ENCODE measurements at regions not wholly inside any gene's neighbourhood (a gene's known extent, or its start where the extent isn't known, plus 50 kb on each side); places are given as distances from the start of the nearest gene placed in this dataset.
"Not testable (repeated sequence)": the region's sequence is repeated elsewhere in the genome, so short reads cannot be mapped to it uniquely, and the experiment has no call there.

- H3K27me3 Mint-ChIP-seq, result no peaks in the 10 kb centered on the region
- H3K9me3 Mint-ChIP-seq, result no peaks in the 10 kb centered on the region
- ATAC-seq (ENCODE audit: low read depth) (no peak), DNase-seq (no peak)
- no peak overlapping the region for H3K27ac Mint-ChIP-seq
- H3K4me1 Mint-ChIP-seq, result no peaks in the 10 kb centered on the region
- POLR2A ChIA-PET, result no interaction called here
- H3K4me3 Mint-ChIP-seq, result no peak overlapping the region
- no peaks in the 10 kb centered on the region for H3K36me3 Mint-ChIP-seq
Observed at GRCh38 chr10:94123258-94123995, 129.7 kb downstream of the PLCE1 start.

GRCh38 chr10:94124147-94124546 is 130.4 kb downstream of the PLCE1 start:
- DNase-seq; H3K4me1 Mint-ChIP-seq; H3K4me3 Mint-ChIP-seq; H3K27me3 Mint-ChIP-seq; H3K9me3 Mint-ChIP-seq; POLR2A ChIA-PET; H3K36me3 Mint-ChIP-seq; H3K27ac Mint-ChIP-seq; ATAC-seq (ENCODE audit: low read depth): not testable (repeated sequence)

- H3K27ac Mint-ChIP-seq; H3K27me3 Mint-ChIP-seq; DNase-seq; H3K4me3 Mint-ChIP-seq; H3K4me1 Mint-ChIP-seq; POLR2A ChIA-PET; H3K36me3 Mint-ChIP-seq; H3K9me3 Mint-ChIP-seq; ATAC-seq (ENCODE audit: low read depth): not testable (repeated sequence)
Observed at GRCh38 chr10:94125268-94125667, 131.5 kb downstream of the PLCE1 start.

GRCh38 chr10:94125856-94126255 is 132.1 kb downstream of the PLCE1 start:
- DNase-seq, result no peak
- POLR2A ChIA-PET, result no interaction called here
- H3K27ac Mint-ChIP-seq, result no peak overlapping the region
- H3K9me3 Mint-ChIP-seq, result no peaks in the 10 kb centered on the region
- no peak overlapping the region for H3K4me3 Mint-ChIP-seq
- no peaks in the 10 kb centered on the region for H3K27me3 Mint-ChIP-seq
- H3K36me3 Mint-ChIP-seq, result no peaks in the 10 kb centered on the region
- ATAC-seq (ENCODE audit: low read depth), result no peak
- H3K4me1 Mint-ChIP-seq, result no peaks in the 10 kb centered on the region

- no peaks in the 10 kb centered on the region for H3K9me3 Mint-ChIP-seq
- DNase-seq, result no peak
- ATAC-seq (ENCODE audit: low read depth), result no peak
- H3K36me3 Mint-ChIP-seq, result no peaks in the 10 kb centered on the region
- no peaks in the 10 kb centered on the region for H3K27me3 Mint-ChIP-seq
- no peaks in the 10 kb centered on the region for H3K4me1 Mint-ChIP-seq
- no peak overlapping the region for H3K4me3 Mint-ChIP-seq
- POLR2A ChIA-PET, result no interaction called here
- no peak overlapping the region for H3K27ac Mint-ChIP-seq
Observed at GRCh38 chr10:94129393-94130130, 135.8 kb downstream of the PLCE1 start.

- no peak for DNase-seq
- no peak overlapping the region for H3K4me3 Mint-ChIP-seq
- ATAC-seq (ENCODE audit: low read depth), result no peak
- no peaks in the 10 kb centered on the region for H3K9me3 Mint-ChIP-seq
- no peak overlapping the region for H3K27ac Mint-ChIP-seq
- H3K36me3 Mint-ChIP-seq, result no peaks in the 10 kb centered on the region
- POLR2A ChIA-PET, result no interaction called here
- no peaks in the 10 kb centered on the region for H3K27me3 Mint-ChIP-seq
- no peaks in the 10 kb centered on the region for H3K4me1 Mint-ChIP-seq
Observed at GRCh38 chr10:94131885-94132284, 138.2 kb downstream of the PLCE1 start.

- no peaks in the 10 kb centered on the region for H3K36me3 Mint-ChIP-seq
- DNase-seq (no peak), ATAC-seq (ENCODE audit: low read depth) (no peak)
- no peak overlapping the region for H3K27ac Mint-ChIP-seq
- no peaks in the 10 kb centered on the region for H3K4me1 Mint-ChIP-seq
- no peak overlapping the region for H3K4me3 Mint-ChIP-seq
- H3K9me3 Mint-ChIP-seq, result no peaks in the 10 kb centered on the region
- POLR2A ChIA-PET, result no interaction called here
- no peaks in the 10 kb centered on the region for H3K27me3 Mint-ChIP-seq
Observed at GRCh38 chr10:94133239-94133638, 139.5 kb downstream of the PLCE1 start.

- Mint-ChIP-seq H3K4me3 (no peak overlapping the region), H3K4me1 (no peaks in the 10 kb centered on the region), H3K36me3 (no peaks in the 10 kb centered on the region), H3K27ac (no peak overlapping the region), H3K27me3 (no peaks in the 10 kb centered on the region), H3K9me3 (no peaks in the 10 kb centered on the region)
- ATAC-seq (ENCODE audit: low read depth), result no peak
- DNase-seq, result no peak
- POLR2A ChIA-PET, result no interaction called here
Observed at GRCh38 chr10:94137747-94138146, 144.0 kb downstream of the PLCE1 start.

GRCh38 chr10:94138391-94138790 is 144.7 kb downstream of the PLCE1 start:
- POLR2A ChIA-PET, result no interaction called here
- H3K36me3 Mint-ChIP-seq, result no peaks in the 10 kb centered on the region
- H3K27ac Mint-ChIP-seq, result no peak overlapping the region
- no peak overlapping the region for H3K4me3 Mint-ChIP-seq
- H3K9me3 Mint-ChIP-seq, result no peaks in the 10 kb centered on the region
- DNase-seq (no peak), ATAC-seq (ENCODE audit: low read depth) (no peak)
- no peaks in the 10 kb centered on the region for H3K27me3 Mint-ChIP-seq
- H3K4me1 Mint-ChIP-seq, result no peaks in the 10 kb centered on the region

- DNase-seq (no peak), ATAC-seq (ENCODE audit: low read depth) (no peak)
- POLR2A ChIA-PET, result no interaction called here
- Mint-ChIP-seq H3K27ac (no peak overlapping the region), H3K27me3 (no peaks in the 10 kb centered on the region), H3K36me3 (no peaks in the 10 kb centered on the region), H3K4me1 (no peaks in the 10 kb centered on the region), H3K9me3 (no peaks in the 10 kb centered on the region), H3K4me3 (no peak overlapping the region)
Observed at GRCh38 chr10:94143261-94143660, 149.5 kb downstream of the PLCE1 start.

GRCh38 chr10:94146313-94146712 is 152.6 kb downstream of the PLCE1 start:
- Mint-ChIP-seq H3K27ac (no peak overlapping the region), H3K9me3 (no peaks in the 10 kb centered on the region), H3K27me3 (no peaks in the 10 kb centered on the region), H3K36me3 (no peaks in the 10 kb centered on the region), H3K4me3 (no peak overlapping the region), H3K4me1 (no peaks in the 10 kb centered on the region)
- POLR2A ChIA-PET, result no interaction called here
- DNase-seq (no peak), ATAC-seq (ENCODE audit: low read depth) (no peak)

GRCh38 chr10:94146746-94147145 is 153.0 kb downstream of the PLCE1 start:
- Mint-ChIP-seq H3K9me3 (no peaks in the 10 kb centered on the region), H3K4me3 (no peak overlapping the region), H3K4me1 (no peaks in the 10 kb centered on the region), H3K36me3 (no peaks in the 10 kb centered on the region), H3K27ac (no peak overlapping the region), H3K27me3 (no peaks in the 10 kb centered on the region)
- DNase-seq (no peak), ATAC-seq (ENCODE audit: low read depth) (no peak)
- POLR2A ChIA-PET, result no interaction called here

GRCh38 chr10:94149702-94150101 is 156.0 kb downstream of the PLCE1 start:
- ATAC-seq (ENCODE audit: low read depth), result no peak
- Mint-ChIP-seq H3K36me3 (no peaks in the 10 kb centered on the region), H3K4me1 (no peaks in the 10 kb centered on the region), H3K27ac (no peak overlapping the region), H3K4me3 (no peak overlapping the region), H3K27me3 (no peaks in the 10 kb centered on the region), H3K9me3 (no peaks in the 10 kb centered on the region)
- POLR2A ChIA-PET, result no interaction called here
- no peak for DNase-seq

GRCh38 chr10:94150541-94151184 is 156.9 kb downstream of the PLCE1 start:
- no peaks in the 10 kb centered on the region for H3K36me3 Mint-ChIP-seq
- no peak for DNase-seq
- no peak overlapping the region for H3K4me3 Mint-ChIP-seq
- no peaks in the 10 kb centered on the region for H3K27me3 Mint-ChIP-seq
- POLR2A ChIA-PET, result no interaction called here
- H3K27ac Mint-ChIP-seq, result no peak overlapping the region
- no peaks in the 10 kb centered on the region for H3K4me1 Mint-ChIP-seq
- H3K9me3 Mint-ChIP-seq, result no peaks in the 10 kb centered on the region
- ATAC-seq (ENCODE audit: low read depth), result no peak
